C4-2B (cell line): ENCODE measurements at regions not wholly inside any gene's neighbourhood (a gene's known extent, or its start where the extent isn't known, plus 50 kb on each side); places are given as distances from the start of the nearest gene placed in this dataset.

Experiments
- ZFX ChIP-seq: fragments of 450-650 bp; IDR thresholded peaks from 2 replicates; pipeline ENCODE4 v1.6.1; 2017
- TF ChIP-seq, protein P1 (sequence below): fragments of 450-650 bp; conservative IDR thresholded peaks from 2 replicates; pipeline ENCODE4 v1.5.1; 2017; ENCODE audit warnings: mild to moderate bottlenecking

DNA sequence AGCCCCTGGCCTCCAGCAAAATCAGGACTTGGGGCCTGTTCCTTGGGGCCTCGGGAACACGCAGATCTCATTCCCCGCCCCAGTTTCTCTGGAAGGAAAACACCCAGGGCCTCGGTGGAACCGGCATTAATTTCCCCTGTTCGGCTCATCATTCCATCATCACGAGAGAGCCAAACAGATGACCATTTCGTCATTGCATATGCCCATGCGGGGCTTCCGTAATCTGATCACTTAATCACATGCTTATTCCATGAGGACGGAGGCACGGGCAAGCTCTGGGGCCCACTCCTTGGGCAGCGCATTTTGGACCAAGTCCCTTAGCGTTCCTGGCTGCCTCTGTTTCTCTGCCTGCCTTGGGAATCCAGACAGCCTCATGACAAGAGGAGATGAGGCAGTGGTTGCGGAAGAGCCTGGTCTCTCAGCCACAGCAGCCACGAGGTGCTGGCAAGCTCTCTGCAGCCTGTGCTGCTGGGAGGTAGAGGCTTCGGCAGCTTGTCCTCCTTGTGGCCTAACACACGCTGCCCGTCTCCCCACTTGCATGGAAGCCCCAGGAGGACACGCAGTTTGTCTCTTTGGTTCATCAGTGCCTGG, 65.0 kb upstream of the IER5L start:
- TF ChIP-seq, protein P1, sequence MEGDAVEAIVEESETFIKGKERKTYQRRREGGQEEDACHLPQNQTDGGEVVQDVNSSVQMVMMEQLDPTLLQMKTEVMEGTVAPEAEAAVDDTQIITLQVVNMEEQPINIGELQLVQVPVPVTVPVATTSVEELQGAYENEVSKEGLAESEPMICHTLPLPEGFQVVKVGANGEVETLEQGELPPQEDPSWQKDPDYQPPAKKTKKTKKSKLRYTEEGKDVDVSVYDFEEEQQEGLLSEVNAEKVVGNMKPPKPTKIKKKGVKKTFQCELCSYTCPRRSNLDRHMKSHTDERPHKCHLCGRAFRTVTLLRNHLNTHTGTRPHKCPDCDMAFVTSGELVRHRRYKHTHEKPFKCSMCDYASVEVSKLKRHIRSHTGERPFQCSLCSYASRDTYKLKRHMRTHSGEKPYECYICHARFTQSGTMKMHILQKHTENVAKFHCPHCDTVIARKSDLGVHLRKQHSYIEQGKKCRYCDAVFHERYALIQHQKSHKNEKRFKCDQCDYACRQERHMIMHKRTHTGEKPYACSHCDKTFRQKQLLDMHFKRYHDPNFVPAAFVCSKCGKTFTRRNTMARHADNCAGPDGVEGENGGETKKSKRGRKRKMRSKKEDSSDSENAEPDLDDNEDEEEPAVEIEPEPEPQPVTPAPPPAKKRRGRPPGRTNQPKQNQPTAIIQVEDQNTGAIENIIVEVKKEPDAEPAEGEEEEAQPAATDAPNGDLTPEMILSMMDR: no peak
- TF ChIP-seq ZFX: no peak
